ENCODE measurements at regions not wholly inside any gene's neighbourhood (a gene's known extent, or its start where the extent isn't known, plus 50 kb on each side); places are given as distances from the start of the nearest gene placed in this dataset.

DNA sequence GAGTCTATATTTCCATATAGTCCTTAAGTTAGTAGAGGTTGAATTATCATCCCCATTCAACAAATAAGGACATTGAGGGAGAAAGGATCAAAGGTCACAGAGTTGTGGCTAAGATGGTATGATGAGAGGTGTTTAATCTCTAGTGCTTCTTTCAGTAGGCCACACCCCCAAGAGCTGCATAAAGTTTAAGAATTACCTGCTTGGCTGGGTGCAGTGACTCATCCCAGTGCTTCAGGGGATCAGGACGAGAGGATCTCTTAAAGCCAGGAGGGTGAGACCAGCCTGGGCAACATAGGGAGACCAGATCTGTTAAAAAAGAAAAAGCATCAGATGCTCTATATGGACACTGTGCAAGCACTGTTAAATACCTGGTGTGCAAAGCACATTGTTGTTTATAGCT, 560.0 kb upstream of the KLHL1 start:
- Histone ChIP-seq H3K4me1 (no peaks in the 10 kb centered on the region), H3K9ac (ENCODE audit: low read depth in 2 of 2, low read length in 2 of 2) (no peak overlapping the region), H3K9me3 (no peaks in the 10 kb centered on the region), H3K4me3 (no peak overlapping the region), H3K27ac (no peak overlapping the region), H3K36me3 (no peaks in the 10 kb centered on the region), H3K27me3 (no peaks in the 10 kb centered on the region)
- TF ChIP-seq, protein P1, sequence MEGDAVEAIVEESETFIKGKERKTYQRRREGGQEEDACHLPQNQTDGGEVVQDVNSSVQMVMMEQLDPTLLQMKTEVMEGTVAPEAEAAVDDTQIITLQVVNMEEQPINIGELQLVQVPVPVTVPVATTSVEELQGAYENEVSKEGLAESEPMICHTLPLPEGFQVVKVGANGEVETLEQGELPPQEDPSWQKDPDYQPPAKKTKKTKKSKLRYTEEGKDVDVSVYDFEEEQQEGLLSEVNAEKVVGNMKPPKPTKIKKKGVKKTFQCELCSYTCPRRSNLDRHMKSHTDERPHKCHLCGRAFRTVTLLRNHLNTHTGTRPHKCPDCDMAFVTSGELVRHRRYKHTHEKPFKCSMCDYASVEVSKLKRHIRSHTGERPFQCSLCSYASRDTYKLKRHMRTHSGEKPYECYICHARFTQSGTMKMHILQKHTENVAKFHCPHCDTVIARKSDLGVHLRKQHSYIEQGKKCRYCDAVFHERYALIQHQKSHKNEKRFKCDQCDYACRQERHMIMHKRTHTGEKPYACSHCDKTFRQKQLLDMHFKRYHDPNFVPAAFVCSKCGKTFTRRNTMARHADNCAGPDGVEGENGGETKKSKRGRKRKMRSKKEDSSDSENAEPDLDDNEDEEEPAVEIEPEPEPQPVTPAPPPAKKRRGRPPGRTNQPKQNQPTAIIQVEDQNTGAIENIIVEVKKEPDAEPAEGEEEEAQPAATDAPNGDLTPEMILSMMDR (IDR thresholded peaks at IDR 0.05) = no peak
- intact Hi-C loops (cut with DNase I) = no loop called here
- DNase-seq = no peak

DNA sequence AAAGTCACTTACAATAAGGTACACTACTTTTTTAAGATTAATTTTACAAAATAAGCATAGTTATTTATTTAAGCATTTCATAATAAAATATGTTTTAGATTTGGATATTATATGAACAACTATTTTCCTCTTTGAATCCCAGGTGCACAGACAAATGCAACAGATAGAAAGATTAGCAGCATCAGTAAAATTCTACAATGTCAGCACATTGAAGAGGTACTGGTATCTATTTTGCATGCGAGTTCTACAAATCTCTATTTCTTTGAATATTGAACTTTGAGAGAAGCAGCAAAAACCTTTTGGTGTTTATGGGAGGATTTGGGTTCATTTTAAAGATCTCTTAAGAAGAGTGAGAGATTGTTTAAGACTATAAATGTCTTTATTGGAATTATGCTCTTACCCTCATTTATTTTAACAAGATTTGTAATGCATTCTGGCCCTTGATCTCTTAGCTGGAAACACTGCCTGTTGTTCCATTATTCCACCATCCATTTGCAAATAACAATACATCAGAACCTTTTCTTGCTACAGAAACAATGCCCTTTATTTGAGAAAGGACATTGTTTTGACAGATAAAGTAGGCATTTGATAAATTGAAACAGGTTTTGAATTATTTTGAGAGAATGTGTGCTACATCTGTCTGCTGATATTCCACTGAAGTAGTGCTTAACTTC, 558.8 kb upstream of the KLHL1 start:
- H3K9ac ChIP-seq (ENCODE audit: low read depth in 2 of 2, low read length in 2 of 2) = no peak overlapping the region
- H3K27me3 ChIP-seq = no peaks in the 10 kb centered on the region
- H3K36me3 ChIP-seq = no peaks in the 10 kb centered on the region
- intact Hi-C loops (cut with DNase I) = no loop called here
- no peak overlapping the region for H3K27ac ChIP-seq
- TF ChIP-seq, protein P1 (IDR thresholded peaks at IDR 0.05) = no peak
- H3K4me1 ChIP-seq = no peaks in the 10 kb centered on the region
- no peaks in the 10 kb centered on the region for H3K9me3 ChIP-seq
- DNase-seq = no peak
- no peak overlapping the region for H3K4me3 ChIP-seq

DNA sequence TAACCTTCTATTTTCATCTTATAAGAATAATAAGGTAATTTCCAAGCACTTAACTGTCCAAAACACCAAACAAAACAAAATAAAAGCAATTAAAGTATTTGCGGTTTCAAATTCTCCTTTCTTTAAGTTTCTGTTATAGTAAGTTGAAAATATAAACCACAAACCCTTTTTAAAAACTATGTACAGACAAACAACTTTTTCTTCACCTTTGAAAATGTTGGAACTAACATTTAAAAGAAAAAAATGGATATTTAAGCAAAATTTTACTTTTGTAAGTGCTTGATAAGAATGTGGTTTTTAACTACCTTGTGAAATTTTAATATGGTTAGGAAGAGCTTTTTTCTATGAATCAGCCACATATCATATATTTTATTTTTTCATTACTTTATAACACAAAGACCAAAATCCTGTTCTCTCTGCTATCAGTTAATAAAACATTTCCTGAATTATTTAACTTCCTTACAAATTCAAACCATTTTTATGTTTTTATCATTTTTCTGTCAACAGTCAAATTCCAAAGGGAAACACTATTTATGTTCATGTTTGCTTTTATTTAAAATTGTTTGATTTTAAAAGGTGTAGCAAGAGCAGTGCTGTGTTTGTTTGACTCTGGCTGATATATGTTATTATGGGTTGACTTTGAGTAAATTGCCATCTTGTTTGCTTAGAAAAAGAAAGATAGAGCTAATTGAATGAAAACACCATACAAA, 554.1 kb upstream of the KLHL1 start:
- Histone ChIP-seq H3K9ac (ENCODE audit: low read depth in 2 of 2, low read length in 2 of 2) (no peak overlapping the region), H3K4me1 (no peaks in the 10 kb centered on the region), H3K4me3 (no peak overlapping the region), H3K36me3 (no peaks in the 10 kb centered on the region), H3K9me3 (no peaks in the 10 kb centered on the region), H3K27me3 (no peaks in the 10 kb centered on the region), H3K27ac (no peak overlapping the region)
- intact Hi-C loops (cut with DNase I) = no loop called here
- DNase-seq = no peak
- TF ChIP-seq, protein P1 (IDR thresholded peaks at IDR 0.05) = no peak

DNA sequence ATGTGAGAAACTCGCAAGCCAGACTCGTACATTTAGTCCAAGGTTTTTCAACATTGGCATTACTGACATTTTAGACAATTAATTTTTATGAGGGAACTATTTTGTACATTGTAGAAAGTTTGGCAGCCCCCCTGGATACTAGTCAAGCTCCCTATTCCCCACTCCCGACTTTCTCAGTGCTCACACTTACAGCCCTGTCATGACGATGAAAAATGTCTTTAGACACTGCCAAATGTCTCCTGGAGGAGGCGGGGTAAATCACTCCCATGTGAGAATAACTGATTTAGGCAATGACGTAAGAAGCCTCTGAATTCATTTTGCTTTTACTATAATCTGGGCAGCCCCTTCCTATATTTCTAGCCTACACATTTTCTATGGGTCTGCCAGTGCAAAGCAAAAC, 535.8 kb upstream of the KLHL1 start:
- Histone ChIP-seq H3K27me3 (no peaks in the 10 kb centered on the region), H3K4me1 (no peaks in the 10 kb centered on the region), H3K9me3 (no peaks in the 10 kb centered on the region), H3K36me3 (no peaks in the 10 kb centered on the region), H3K27ac (no peak overlapping the region), H3K9ac (ENCODE audit: low read depth in 2 of 2, low read length in 2 of 2) (no peak overlapping the region), H3K4me3 (no peak overlapping the region)
- no peak for DNase-seq
- TF ChIP-seq, protein P1 (IDR thresholded peaks at IDR 0.05) = no peak
- intact Hi-C loops (cut with DNase I) = no loop called here

DNA sequence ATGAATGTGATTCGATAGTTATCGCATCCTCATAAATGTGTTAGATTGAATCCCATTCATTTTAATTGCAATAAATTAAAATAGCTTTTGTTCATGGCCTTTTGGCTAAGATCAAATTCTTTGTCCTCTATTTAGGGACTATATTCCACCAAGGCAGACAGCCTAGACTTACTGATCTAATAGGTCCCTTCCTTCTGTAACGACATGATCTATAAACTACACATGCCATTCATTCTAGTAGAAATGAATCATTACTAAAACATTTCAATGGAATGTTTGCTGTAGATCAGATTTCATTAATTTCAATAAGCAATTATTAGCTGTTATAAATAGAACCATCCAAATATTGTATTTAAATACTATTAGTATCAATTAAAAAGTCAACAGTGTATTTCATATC, 526.6 kb upstream of the KLHL1 start:
- no peaks in the 10 kb centered on the region for H3K36me3 ChIP-seq
- DNase-seq = no peak
- TF ChIP-seq, protein P1 (IDR thresholded peaks at IDR 0.05) = no peak
- no peak overlapping the region for H3K4me3 ChIP-seq
- no peaks in the 10 kb centered on the region for H3K9me3 ChIP-seq
- no peak overlapping the region for H3K9ac ChIP-seq (ENCODE audit: low read depth in 2 of 2, low read length in 2 of 2)
- H3K27me3 ChIP-seq = no peaks in the 10 kb centered on the region
- H3K27ac ChIP-seq = no peak overlapping the region
- no peaks in the 10 kb centered on the region for H3K4me1 ChIP-seq
- intact Hi-C loops (cut with DNase I) = no loop called here

Measured in colonic mucosa (tissue), 4 donors.